NAMALWA (cell line): ENCODE measurements at regions not wholly inside any gene's neighbourhood (a gene's known extent, or its start where the extent isn't known, plus 50 kb on each side); places are given as distances from the start of the nearest gene placed in this dataset.
A peak's percentile ranks its signal among the peaks of the same experiment; 100 is the strongest.
"Not testable (repeated sequence)": the region's sequence is repeated elsewhere in the genome, so short reads cannot be mapped to it uniquely, and the experiment has no call there.

Experiments used
- DNase-seq: peaks from one replicate; pipeline ENCODE4 v3.0.0-alpha.2; 2015; ENCODE audit warnings: low spot score

DNA sequence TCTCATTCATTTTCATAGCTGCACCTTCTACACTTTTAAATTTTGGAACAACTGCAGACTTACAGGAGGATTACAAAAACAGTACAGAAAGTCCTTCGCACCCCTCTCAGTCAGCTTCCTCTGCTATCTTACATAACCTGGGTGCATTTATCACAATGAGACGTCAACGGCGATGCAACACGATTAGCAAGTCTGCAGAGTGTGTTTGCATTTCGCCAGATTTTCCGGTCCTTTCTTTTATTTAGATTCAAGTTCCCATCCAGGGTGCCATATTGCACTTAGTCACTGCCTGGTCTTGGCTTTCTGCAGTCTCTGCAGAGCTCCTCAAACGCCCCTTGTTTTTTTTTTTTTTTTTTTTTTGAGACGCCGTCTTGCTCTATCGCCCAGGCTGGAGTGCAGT is 85.9 kb downstream of the ASMT start:
- DNase-seq, result no peak

DNA sequence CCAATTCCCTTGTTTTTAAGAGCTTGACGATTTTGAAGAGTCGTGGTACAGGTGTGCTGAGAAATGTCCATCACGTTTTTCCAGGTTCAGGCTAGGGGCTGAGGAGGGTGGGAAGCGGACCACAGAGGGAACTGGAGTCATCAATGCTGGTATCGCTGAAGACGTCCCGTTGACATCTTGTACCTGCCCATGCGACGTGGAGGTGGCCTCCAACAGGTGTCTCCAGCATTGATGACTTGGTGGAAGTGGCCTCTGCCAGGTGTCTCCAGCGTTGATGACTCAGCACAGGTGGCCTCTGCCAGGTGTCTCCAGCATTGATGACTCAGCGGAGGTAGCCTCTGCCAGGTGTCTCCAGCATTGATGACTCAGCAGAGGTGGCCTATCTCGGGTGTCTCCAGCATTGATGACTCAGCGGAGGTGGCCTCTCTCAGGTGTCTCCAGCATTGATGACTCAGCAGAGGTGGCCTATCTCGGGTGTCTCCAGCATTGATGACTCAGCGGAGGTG is 86.6 kb downstream of the ASMT start:
- DNase-seq, result not testable (repeated sequence)

DNA sequence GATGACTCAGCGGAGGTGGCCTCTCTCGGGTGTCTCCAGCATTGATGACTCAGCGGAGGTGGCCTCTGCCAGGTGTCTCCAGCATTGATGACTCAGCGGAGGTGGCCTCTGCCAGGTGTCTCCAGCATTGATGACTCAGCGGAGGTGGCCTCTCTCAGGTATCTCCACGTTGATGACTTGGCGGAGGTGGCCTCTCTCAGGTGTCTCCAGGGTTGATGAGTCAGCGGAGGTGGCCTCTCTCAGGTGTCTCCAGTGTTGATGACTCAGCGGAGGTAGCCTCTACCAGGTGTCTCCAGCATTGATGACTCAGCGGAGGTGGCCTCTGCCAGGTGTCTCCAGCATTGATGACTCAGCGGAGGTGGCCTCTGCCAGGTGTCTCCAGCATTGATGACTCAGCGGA is 87.3 kb downstream of the ASMT start:
- DNase-seq, result not testable (repeated sequence)

DNA sequence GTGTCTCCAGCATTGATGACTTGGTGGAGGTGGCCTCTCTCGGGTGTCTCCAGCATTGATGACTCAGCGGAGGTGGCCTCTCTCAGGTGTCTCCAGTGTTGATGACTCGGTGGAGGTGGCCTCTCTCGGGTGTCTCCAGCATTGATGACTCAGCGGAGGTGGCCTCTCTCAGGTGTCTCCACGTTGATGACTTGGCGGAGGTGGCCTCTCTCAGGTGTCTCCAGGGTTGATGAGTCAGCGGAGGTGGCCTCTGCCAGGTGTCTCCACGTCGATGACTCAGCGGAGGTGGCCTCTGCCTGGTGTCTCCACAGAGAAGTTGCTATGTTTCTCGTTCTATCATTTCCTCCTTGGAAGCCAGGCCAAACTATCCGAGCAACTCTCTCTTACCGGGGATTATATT is 87.7 kb downstream of the ASMT start:
- DNase-seq, result not testable (repeated sequence)

DNA sequence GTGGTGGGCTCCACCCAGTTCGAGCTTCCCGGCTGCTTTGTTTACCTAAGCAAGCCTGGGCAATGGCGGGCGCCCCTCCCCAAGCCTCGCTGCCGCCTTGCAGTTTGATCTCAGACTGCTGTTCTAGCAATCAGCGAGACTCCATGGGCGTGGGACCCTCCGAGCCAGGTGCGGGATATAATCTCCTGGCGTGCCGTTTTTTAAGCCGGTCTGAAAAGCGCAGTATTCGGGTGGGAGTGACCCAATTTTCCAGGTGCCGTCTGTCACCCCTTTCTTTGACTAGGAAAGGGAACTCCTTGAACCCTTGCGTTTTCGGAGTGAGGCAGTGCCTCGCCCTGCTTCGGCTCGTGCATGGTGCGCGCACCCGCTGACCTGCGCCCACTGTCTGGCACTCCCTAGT is 94.4 kb downstream of the ASMT start:
- not testable (repeated sequence) for DNase-seq

DNA sequence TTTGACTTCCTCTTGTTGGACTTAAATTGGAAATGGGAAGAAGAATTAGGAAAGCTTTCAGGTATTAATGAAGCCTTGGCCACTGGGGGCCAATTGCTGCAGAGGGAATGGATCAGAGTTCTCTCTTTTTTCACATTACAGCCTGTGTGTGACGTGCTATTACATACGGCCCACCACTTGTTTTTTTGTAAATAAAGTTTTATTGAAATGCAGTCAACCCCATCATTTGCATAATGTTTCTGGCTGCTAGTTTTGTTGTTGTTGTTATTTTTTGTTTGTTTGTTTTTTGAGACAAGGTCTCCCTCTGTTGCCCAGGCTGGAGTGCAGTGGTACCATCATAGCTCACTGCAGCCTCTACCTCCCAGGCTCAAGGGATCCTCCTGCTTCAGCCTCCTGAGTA is 98.4 kb downstream of the ASMT start:
- no peak for DNase-seq

DNA sequence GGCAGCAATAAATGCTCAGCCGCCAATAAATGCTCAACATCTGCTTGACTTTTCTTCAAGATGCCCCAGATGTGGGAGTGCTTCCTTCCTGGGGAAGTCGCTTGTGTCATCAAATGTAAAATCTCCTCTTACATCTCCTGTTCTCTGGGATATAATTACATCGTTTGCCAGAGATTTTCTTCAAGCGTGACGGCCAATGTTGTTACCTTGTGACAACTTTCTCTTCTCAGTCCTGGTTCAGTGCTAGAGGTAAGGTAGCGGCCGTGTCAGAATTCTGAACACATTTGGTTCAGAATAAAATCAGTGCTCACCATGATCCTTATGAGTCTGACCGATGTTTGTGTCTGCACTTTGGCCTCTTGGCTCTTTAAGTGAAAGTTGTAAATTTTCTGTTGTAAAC is 102.5 kb downstream of the ASMT start:
- no peak for DNase-seq

DNA sequence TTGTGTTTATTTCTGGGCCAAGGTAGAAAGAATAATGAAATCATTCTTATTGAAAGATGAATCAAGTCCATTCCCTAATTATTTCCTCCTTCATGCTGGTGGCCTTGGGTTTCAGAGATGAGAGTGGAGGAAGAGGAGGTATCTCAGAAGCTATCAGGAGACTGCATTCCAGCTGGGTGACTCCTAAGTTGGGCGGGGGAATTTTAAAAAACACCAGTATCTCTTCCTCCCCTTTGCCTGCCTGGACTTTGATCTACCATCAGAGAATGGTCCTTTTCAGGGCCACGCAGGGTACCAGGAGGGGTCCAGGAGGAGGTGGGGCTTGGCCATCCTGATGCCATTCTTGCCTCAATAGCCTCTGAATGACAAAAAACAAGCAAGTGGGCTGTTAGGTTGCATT is 104.4 kb downstream of the ASMT start:
- no peak for DNase-seq

DNA sequence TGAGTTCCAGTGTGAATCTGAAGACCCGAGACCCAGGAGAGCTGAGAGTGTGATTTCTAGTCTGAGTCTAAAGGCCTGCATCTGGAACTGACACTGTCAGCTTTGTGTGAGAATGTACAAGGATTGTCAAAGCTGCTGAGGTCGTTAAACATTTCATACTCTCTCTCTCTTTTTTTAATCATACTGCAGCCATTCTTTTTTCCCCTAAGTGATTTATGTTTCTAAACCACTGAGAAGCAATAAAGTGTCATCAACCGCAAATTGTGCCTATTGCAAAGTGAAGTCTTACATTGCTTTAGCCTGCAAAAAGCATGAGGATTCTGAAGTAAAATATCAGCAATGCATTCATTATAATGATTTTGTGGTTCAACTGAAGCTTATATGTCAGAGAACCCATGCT is 106.0 kb downstream of the ASMT start:
- no peak for DNase-seq

DNA sequence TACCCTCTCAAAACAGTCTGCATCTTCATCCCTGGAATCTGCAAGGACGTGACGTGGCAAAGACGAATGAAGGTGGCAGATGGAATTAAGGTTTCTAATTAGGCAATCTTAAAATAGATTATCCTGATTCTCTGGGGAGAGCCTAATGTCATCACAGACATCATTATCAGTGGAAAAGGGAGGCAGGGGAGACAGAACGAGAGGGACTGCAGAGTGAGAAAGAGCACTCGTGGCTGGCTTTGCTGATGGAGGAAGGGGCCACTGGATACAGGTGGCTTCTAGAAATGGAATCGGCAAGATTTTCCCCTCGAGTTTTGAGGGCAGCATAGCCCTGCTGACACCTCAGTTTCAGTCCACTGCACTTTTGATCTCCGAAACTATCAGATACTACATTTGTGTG is 110.6 kb downstream of the ASMT start:
- DNase-seq, result no peak

DNA sequence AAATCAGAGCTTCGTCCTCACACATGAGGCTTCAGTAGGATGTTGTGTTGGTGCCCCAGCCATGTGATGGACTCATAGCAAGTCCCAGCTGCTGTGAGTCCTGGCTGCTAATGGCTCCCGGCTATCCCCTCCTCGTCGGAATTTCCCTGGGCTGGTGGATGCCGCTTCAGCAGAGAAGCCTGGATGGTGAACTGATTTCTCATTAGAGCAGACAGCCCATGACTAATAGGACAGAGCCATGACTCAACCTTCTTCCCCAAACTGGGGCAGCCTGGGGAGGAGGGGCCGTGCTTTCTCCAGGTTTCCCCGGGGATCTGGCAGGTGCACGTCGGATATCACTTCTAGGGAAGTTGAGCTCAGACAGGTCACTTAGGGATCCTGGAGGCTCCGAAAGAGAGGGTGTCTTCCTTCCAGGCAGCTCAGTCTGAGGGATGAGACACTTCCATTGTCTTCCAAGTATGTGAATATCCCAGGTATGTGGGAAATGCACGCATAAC is 112.7 kb downstream of the ASMT start:
- no peak for DNase-seq

DNA sequence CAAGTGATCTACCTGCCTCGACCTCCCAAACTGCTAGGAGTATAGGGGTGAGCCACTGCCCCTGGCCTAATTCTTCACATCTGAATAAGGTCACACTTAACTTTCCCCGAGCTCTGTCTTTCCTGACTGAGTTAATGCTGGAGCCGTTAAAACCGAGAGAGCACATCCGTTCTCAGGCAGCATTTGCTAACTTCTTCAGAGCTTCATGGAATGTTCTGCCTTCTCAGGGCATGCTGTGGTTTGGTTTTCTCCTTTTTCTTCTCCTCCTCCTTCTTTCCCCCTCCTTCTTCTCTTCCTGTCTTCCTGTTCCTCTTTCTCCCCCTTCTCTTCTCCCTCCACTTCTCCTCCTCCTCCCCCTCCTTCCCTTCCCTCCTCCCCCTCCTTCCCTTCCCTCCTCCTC is 119.9 kb downstream of the ASMT start:
- DNase-seq, result peak; percentile 2

DNA sequence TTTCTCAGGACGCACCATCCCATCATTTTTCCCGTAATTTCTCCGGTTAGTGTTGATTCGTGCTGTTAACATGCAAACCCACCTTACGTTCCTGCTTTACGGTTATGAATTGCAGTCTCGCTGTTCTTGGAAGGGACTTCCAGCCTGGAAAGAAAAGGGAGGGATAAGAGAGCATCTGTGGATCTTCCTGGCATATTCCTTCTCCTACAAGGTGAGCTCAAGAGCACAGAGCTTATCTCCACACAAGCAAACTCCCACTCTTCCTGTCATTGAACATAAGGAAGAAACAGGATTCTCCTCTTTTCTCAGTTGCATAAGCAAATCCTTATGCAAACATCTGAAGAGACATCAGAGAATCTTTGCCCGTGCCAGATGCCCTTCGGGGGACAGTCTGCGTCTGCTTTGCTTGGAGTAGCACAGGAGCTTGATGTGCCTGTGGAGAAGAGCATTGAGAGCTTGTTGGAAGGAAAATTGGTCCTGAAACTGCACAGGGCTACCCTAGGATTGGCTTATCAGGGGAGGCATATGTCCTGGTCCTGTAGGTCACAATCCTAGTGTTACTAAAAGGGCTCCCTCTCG is 127.0 kb downstream of the ASMT start:
- no peak for DNase-seq

DNA sequence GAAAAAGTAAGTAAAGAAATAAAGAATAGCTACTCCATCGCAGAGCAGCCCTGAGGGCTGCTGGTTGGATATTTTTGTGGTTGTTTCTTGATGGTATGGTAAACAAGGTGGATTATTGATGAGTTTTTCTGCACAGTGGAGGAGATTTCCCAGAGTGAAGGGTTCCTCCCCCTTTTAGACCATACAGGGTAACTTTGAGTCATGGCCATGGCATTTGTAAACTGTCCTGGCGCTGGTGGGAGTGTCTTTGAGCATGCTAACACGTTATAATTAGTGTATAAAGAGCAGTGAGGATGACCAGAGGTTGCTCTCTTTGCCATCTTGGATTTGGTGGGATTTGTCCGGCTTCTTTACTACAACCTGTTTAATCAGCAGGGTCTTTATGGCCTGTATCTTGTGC is 128.2 kb downstream of the ASMT start:
- DNase-seq, result no peak

DNA sequence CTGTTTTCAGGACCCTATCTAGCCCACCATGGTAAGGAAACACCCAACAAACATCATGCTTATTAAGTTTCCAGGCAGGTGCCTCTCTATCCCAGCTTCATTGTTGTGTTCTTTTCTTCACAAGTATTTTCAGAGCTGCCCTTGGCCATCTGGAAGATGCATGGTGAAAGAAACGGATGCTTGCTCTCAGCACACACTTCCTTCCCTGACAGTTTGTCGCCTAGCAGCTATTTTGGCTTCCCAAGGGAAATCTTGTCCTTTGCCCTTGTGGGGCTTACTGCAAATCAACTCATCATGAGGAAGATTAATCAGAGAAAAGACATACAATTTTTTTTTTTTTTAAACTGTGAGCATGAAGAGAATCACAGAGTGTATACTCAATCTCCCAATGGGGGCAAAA is 128.8 kb downstream of the ASMT start:
- no peak for DNase-seq

DNA sequence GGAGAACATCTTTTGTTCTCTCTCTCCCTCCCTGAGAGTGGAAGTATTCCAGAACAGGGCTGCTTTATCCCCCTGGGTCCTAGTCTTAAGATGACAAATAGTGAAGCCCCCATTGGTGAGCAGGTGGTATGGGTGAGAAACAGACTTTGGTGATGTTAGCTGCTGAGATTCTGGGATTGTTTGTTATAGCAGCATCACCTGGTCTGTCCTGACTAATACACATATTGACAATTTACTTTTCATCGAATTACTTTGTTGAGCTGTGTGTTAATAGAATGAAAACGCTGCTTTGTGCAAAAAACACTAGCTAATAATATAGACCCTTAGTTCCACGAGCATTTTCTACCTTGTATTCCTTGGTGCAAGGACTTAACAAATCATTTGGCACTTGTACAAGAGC is 133.5 kb downstream of the ASMT start:
- no peak for DNase-seq

DNA sequence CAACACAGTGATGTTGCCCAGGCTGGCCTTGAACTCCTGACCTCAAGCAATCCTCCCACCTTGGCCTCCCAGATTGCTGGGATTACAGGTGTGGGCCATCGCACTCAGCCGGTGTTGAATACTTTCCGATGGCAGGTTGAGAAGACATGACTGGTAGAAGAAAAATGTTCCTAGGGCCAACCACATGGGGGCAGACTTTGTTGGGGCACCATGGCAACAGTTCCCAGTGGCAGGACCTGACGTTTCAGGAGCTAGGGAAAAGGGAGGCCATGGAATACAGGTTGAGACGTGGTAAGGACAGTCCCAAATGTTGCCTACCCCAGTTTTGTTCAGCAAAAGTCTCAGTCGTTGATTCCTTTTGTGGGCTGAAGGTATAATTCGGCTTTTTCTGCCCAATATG is 134.6 kb downstream of the ASMT start:
- DNase-seq, result no peak

DNA sequence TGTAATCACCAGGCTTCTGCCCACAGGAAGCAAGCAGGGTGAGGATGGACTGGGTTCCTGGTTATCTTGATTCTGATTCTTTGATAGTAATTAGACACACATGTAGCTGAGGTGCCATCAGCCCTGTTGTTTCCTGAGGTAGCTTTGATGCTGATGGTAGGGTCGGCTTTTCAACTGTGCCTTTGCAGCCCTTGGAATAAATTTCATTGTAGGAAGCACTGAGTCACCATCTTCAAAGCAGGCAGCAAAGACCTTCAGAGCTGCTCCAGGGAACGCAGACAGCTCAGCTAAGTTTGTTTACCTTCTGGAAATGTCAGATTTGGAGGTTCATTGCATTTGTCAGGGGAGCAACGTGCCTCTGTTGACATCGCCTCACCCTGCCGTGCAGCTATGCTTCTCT is 135.4 kb downstream of the ASMT start:
- no peak for DNase-seq

DNA sequence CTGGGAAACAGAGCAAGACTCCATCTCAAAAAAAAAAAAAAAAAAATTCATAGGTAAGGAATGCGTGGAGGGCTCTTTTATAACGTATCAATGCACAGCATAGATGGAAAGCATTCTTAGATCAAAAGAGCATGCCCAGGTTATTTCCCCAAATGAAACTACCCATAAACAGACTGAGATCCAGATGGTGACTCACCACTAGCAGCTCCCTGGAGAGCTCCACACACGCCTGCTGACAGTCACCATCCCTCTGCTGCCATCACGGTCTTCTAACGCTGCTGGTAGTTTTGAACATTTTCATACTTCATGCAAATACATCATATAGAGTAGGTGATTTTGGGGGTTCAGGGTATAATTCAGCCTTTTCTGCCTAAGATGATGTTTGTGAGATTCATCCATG is 136.9 kb downstream of the ASMT start:
- DNase-seq, result no peak

DNA sequence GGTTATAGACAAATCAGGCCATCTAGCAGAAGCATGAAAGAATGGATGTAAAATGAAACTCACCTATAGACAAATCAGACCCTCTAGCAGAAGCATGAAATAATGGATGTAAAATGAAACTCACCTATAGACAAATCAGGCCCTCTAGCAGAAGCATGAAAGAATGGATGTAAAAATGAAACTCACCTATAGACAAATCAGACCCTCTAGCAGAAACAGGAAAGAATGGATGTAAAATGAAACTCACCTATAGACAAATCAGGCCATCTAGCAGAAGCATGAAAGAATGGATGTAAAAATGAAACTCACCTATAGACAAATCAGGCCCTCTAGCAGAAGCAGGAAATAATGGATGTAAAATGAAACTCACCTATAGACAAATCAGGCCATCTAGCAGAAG is 137.9 kb downstream of the ASMT start:
- not testable (repeated sequence) for DNase-seq

DNA sequence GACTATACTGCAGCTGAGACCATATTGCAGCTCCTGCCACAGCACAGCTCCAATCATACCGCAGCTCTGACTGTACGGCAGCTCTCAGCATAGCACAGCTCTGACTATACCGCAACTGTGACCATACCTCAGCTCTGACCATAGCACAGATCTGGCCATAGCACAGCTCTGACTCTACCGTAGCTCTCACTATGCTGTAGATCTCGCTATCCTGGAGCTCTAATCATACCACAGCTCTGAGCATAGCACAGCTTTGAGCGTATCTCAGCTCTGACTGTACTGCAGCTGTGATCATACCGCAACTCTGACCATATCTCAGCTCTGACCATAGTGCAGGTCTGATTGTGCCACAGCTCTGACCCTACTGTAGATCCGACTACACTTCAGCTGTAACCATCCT is 139.2 kb downstream of the ASMT start:
- no peak for DNase-seq

DNA sequence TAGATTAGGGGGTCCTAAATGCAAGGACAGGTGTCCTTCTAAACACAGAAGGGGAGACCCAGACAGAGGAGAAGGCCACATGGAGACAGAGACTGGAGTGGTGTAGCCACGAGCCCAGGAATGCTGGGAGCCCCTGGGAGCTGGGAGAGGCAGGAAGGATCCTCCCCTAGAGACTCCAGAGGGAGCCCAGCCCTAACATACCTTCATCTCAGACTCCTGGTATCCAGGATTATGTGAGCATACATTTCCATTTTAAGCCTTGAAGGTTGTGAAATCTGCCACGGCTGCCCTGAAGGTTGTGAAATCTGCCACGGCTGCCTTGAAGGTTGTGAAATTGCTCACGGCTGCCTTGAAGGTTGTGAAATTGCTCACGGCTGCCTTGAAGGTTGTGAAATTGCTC is 148.4 kb downstream of the ASMT start:
- DNase-seq, result no peak

DNA sequence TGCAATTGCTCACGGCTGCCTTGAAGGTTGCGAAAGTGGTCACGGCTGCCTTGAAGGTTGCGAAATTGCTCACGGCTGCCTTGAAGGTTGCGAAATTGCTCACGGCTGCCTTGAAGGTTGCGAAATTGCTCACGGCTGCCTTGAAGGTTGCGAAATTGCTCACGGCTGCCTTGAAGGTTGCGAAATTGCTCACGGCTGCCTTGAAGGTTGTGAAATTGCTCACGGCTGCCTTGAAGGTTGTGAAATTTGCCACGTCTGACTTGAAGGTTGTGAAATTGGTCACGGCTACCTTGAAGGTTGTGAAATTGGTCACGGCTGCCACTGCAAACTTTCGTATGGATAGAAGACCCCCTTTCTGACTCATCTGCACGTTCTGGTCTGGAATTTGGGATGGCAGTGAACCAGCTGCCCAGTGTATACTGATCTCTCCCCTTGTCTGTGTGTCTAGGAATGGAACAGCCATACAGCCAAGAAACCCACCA is 150.1 kb downstream of the ASMT start:
- DNase-seq, result not testable (repeated sequence)

DNA sequence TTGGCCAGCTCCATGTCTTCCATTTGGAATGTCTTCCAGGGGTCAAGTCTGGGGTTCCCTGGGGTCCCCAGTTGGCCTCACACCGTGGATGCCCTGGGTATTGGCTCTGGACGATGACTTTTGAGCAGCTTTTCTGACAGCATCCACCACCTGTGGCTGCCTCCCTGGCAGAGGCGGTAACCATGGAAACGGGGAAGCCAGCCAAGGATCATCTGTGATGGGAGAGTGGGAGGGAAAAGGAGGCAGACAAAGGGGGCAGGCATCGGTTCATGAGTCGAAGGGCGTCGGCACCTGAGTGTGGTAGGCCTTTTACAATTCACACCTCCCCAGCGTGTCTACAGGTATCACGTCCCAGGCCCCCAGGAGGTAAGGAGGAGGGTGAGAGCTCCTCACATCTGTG is 152.2 kb downstream of the ASMT start:
- no peak for DNase-seq
